H1 (cell line): ENCODE measurements at regions not wholly inside any gene's neighbourhood (a gene's known extent, or its start where the extent isn't known, plus 50 kb on each side); places are given as distances from the start of the nearest gene placed in this dataset.

Experiments
- ASH2L ChIP-seq: fragments of 200-600, 300-600 bp; sonication (generic); IDR thresholded peaks from one replicate; pipeline ENCODE4 v1.7.1; 2017; ENCODE audit warnings: low read length
- CEBPB ChIP-seq: IDR thresholded peaks from 2 replicates; pipeline ENCODE4 v1.6.1; 2012; ENCODE audit warnings: low read depth, low read length
- CHD1 ChIP-seq: IDR thresholded peaks from 2 replicates; pipeline ENCODE4 v1.6.1; 2012; ENCODE audit warnings: low read depth, low read length, improper control_type of control experiment
- CHD2 ChIP-seq: IDR thresholded peaks from 2 replicates; pipeline ENCODE4 v1.6.1; 2012; ENCODE audit warnings: low read length, improper control_type of control experiment
- CHD7 ChIP-seq: fragments of 300-600 bp; sonication (generic); IDR thresholded peaks from 2 replicates; pipeline ENCODE4 v1.7.1; 2012; ENCODE audit warnings: low read length, moderate library complexity, mild to moderate bottlenecking, inconsistent platforms; ENCODE audit not compliant: insufficient replicate concordance
- FOSL1 ChIP-seq: IDR thresholded peaks from 2 replicates; pipeline ENCODE4 v1.6.1; 2011; ENCODE audit warnings: mild to moderate bottlenecking, low read depth, low read length, moderate library complexity; ENCODE audit not compliant: insufficient read depth
- RFX5 ChIP-seq: IDR thresholded peaks from 2 replicates; pipeline ENCODE4 v1.6.1; 2011; ENCODE audit warnings: low read depth, low read length, improper control_type of control experiment, borderline replicate concordance
- SAP30 ChIP-seq: fragments of 300-600 bp; sonication (generic); IDR thresholded peaks from 2 replicates; pipeline ENCODE4 v1.7.1; 2012; ENCODE audit warnings: low read length, moderate library complexity, mild to moderate bottlenecking, inconsistent platforms; ENCODE audit not compliant: insufficient read depth, insufficient replicate concordance
- SIX5 ChIP-seq: IDR thresholded peaks from 2 replicates; pipeline ENCODE4 v1.6.1; 2011; ENCODE audit warnings: mild to moderate bottlenecking, low read depth, low read length
- SUZ12 ChIP-seq: fragments of 200-600 bp; sonication (generic); IDR thresholded peaks from 2 replicates; pipeline ENCODE4 v1.6.1; 2012; ENCODE audit warnings: mild to moderate bottlenecking, inconsistent platforms, low read length, moderate library complexity, mixed read lengths
- TAF7 ChIP-seq: optimal IDR thresholded peaks from 2 replicates; pipeline ENCODE3; 2011; ENCODE audit warnings: low read depth, mild to moderate bottlenecking, inconsistent platforms, low read length, moderate library complexity, borderline replicate concordance
- TEAD4 ChIP-seq: IDR thresholded peaks from 2 replicates; pipeline ENCODE4 v1.6.1; 2012; ENCODE audit warnings: low read depth, low read length, inconsistent platforms, mixed read lengths
- TF ChIP-seq, protein P1 (sequence below): IDR thresholded peaks from 2 replicates; pipeline ENCODE4 v1.6.1; 2012; ENCODE audit warnings: inconsistent platforms

GRCh38 chr11:114857281-114857680 lies 179.0 kb downstream of the NXPE2 start (continued):
- TF ChIP-seq CHD7 (no peak), TAF7 (no peak), CHD1 (no peak), SAP30 (no peak), ASH2L (no peak), CHD2 (no peak), SIX5 (no peak), TEAD4 (no peak), SUZ12 (no peak), FOSL1 (no peak), RFX5 (no peak), CEBPB (no peak)
- TF ChIP-seq, protein P1, sequence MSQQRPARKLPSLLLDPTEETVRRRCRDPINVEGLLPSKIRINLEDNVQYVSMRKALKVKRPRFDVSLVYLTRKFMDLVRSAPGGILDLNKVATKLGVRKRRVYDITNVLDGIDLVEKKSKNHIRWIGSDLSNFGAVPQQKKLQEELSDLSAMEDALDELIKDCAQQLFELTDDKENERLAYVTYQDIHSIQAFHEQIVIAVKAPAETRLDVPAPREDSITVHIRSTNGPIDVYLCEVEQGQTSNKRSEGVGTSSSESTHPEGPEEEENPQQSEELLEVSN: no peak
